PC-3 (cell line): ENCODE measurements at regions not wholly inside any gene's neighbourhood (a gene's known extent, or its start where the extent isn't known, plus 50 kb on each side); places are given as distances from the start of the nearest gene placed in this dataset.

Source experiments
- ATAC-seq: fragments of 200-7000 bp; cut with Tn5 transposase; 2 replicates; pipeline ENCODE4 v1.9.1; 2020; ENCODE audit warnings: mild to moderate bottlenecking, moderate library complexity
- BruUV-seq: library from RNA; stranded (reverse); fragments of 400-500 nt; replicated peaks from 2 replicates; lab custom pipeline; 2021; lab: Mats Ljungman, UMichigan
- CTCF ChIA-PET: fragments of 300-600 bp; sonication (Branson Sonifier 250); formaldehyde crosslinking; loops from one replicate; lab custom pipeline; 2022; ENCODE audit warnings: antibody characterized with exemption; lab: Charles Lee
- POLR2A ChIA-PET: fragments of 300-600 bp; sonication (Branson Sonifier 250); formaldehyde crosslinking; loops from one replicate; lab custom pipeline; 2022; ENCODE audit warnings: antibody characterized with exemption; ENCODE audit not compliant: unreplicated experiment; lab: Charles Lee
- DNase-seq: peaks from one replicate; pipeline ENCODE4 v3.0.0-alpha.2; 2015
- H2AFZ ChIP-seq: fragments of 300-600 bp; sonication (generic); 2 replicates; pipeline ENCODE4 v1.6.0; 2016; ENCODE audit warnings: antibody characterized with exemption, low read length
- H3F3A ChIP-seq: fragments of 300-600 bp; sonication (generic); one replicate; pipeline ENCODE4 v1.6.0; 2017; ENCODE audit warnings: antibody characterized with exemption, low read length, control low read depth, mild to moderate bottlenecking; ENCODE audit not compliant: unreplicated experiment
- H3K27ac ChIP-seq: fragments of 300-600 bp; sonication (generic); 2 replicates; pipeline ENCODE4 v1.5.1; 2016; ENCODE audit warnings: mild to moderate bottlenecking, low read length
- H3K27me3 ChIP-seq: fragments of 300-600 bp; sonication (generic); 2 replicates; pipeline ENCODE4 v1.6.1; 2016; ENCODE audit warnings: low read length, mixed read lengths
- H3K36me3 ChIP-seq: fragments of 300-600 bp; sonication (generic); 2 replicates; pipeline ENCODE4 v1.6.1; 2016; ENCODE audit warnings: low read depth, mixed run types, low read length, mixed read lengths
- H3K4me1 ChIP-seq: fragments of 300-600 bp; sonication (generic); 2 replicates; pipeline ENCODE4 v1.5.1; 2016; ENCODE audit warnings: low read length; ENCODE audit not compliant: insufficient read depth
- H3K4me2 ChIP-seq: fragments of 300-600 bp; sonication (generic); 2 replicates; pipeline ENCODE4 v1.6.0; 2016; ENCODE audit warnings: low read length
- H3K4me3 ChIP-seq: fragments of 300-600 bp; sonication (generic); 2 replicates; pipeline ENCODE4 v1.5.1; 2016; ENCODE audit warnings: mild to moderate bottlenecking, low read length, mixed read lengths
- H3K79me2 ChIP-seq: fragments of 300-600 bp; sonication (generic); 2 replicates; pipeline ENCODE4 v1.6.1; 2017; ENCODE audit warnings: low read length, mixed read lengths
- H3K9ac ChIP-seq: fragments of 300-600 bp; sonication (generic); 2 replicates; pipeline ENCODE4 v1.6.0; 2016; ENCODE audit warnings: mild to moderate bottlenecking, low read length
- H3K9me2 ChIP-seq: fragments of 300-600 bp; sonication (generic); replicated peaks from 2 replicates; pipeline ENCODE4 v1.6.1; 2016; ENCODE audit warnings: mixed run types, low read length, mixed read lengths
- H3K9me3 ChIP-seq: fragments of 300-600 bp; sonication (generic); 2 replicates; pipeline ENCODE4 v1.6.1; 2016; ENCODE audit warnings: low read length, mixed read lengths
- H4K20me1 ChIP-seq: fragments of 300-600 bp; sonication (generic); 2 replicates; pipeline ENCODE4 v1.6.1; 2016; ENCODE audit warnings: low read length, mixed read lengths
- CTCF ChIP-seq: fragments of 300-600 bp; sonication (generic); conservative IDR thresholded peaks from 2 replicates; pipeline ENCODE4 v1.5.1; 2017; ENCODE audit warnings: antibody characterized with exemption, low read depth, mild to moderate bottlenecking, low read length
- EZH2 ChIP-seq: fragments of 300-600 bp; sonication (generic); IDR thresholded peaks from one replicate; pipeline ENCODE4 v1.6.1; 2017; ENCODE audit warnings: antibody characterized with exemption, mild to moderate bottlenecking, low read length; ENCODE audit not compliant: unreplicated experiment
- EZH2phosphoT487 ChIP-seq: fragments of 300-600 bp; sonication (generic); IDR thresholded peaks from 2 replicates; pipeline ENCODE4 v1.6.1; 2018; ENCODE audit warnings: mild to moderate bottlenecking, antibody characterized with exemption, low read length, borderline replicate concordance
- intact Hi-C: fragments of 100-400 bp; cut with micrococcal nuclease; formaldehyde crosslinking; loops from 2 replicates; pipeline ENCODE4 v1.9.0; 2023

- Histone ChIP-seq H2AFZ (no peak overlapping the region), H3K4me2 (no peak overlapping the region), H3K4me3 (no peak overlapping the region), H3K36me3 (no peaks in the 10 kb centered on the region), H3K27ac (no peak overlapping the region), H3K9me3 (no peaks in the 10 kb centered on the region), H3K79me2 (no peaks in the 10 kb centered on the region), H3K27me3 (no peaks in the 10 kb centered on the region), H3K9me2 (no peaks in the 10 kb centered on the region), H3K4me1 (no peaks in the 10 kb centered on the region), H3F3A (no peaks in the 10 kb centered on the region), H4K20me1 (no peaks in the 10 kb centered on the region), H3K9ac (no peak overlapping the region)
- TF ChIP-seq EZH2phosphoT487, result no peak
- TF ChIP-seq EZH2, result no peak
- TF ChIP-seq CTCF, result no peak
- intact Hi-C loops, result no loop called here
- DNase-seq (no peak), ATAC-seq (no peak)
- CTCF ChIA-PET, result no interaction called here
- POLR2A ChIA-PET, result no interaction called here
- no TSS peak for BruUV-seq
Observed at GRCh38 chr14:95808371-95808770, 68.3 kb upstream of the TUNAR start.

- Histone ChIP-seq H2AFZ (no peak overlapping the region), H3K9me3 (no peaks in the 10 kb centered on the region), H3K79me2 (no peaks in the 10 kb centered on the region), H3K27ac (no peak overlapping the region), H3K9ac (no peak overlapping the region), H3K4me3 (no peak overlapping the region), H3K4me1 (no peaks in the 10 kb centered on the region), H3K4me2 (no peak overlapping the region), H3K36me3 (no peaks in the 10 kb centered on the region), H3K9me2 (no peaks in the 10 kb centered on the region), H3F3A (no peaks in the 10 kb centered on the region), H3K27me3 (no peaks in the 10 kb centered on the region), H4K20me1 (no peaks in the 10 kb centered on the region)
- ChIA-PET CTCF (no interaction called here), POLR2A (no interaction called here)
- DNase-seq, result peak; percentile 13
- no TSS peak for BruUV-seq
- intact Hi-C loops, result no loop called here
- ATAC-seq, result no peak
- no peak for TF ChIP-seq EZH2
Observed at GRCh38 chr14:95796788-95797187, 79.8 kb upstream of the TUNAR start.

GRCh38 chr14:95787941-95788340 lies 74.0 kb upstream of the TCL1A start:
- Histone ChIP-seq H3K4me1 (no peaks in the 10 kb centered on the region), H4K20me1 (no peaks in the 10 kb centered on the region), H2AFZ (no peak overlapping the region), H3K36me3 (no peaks in the 10 kb centered on the region), H3K4me3 (no peak overlapping the region), H3K9ac (no peak overlapping the region), H3K4me2 (no peak overlapping the region), H3K9me3 (no peaks in the 10 kb centered on the region), H3K79me2 (no peaks in the 10 kb centered on the region), H3K27me3 (no peaks in the 10 kb centered on the region), H3F3A (no peaks in the 10 kb centered on the region), H3K9me2 (no peaks in the 10 kb centered on the region), H3K27ac (no peak overlapping the region)
- TF ChIP-seq EZH2phosphoT487, result no peak
- TF ChIP-seq EZH2, result no peak
- no peak for TF ChIP-seq CTCF
- DNase-seq (no peak), ATAC-seq (no peak)
- intact Hi-C loops, result no loop called here
- ChIA-PET CTCF (no interaction called here), POLR2A (no interaction called here)
- BruUV-seq, result no TSS peak
